ENCODE measurements at regions not wholly inside any gene's neighbourhood (a gene's known extent, or its start where the extent isn't known, plus 50 kb on each side); places are given as distances from the start of the nearest gene placed in this dataset.

- no peak for TF ChIP-seq CTCF (IDR thresholded peaks at IDR 0.05)
- no peak for TF ChIP-seq POLR2A (IDR thresholded peaks at IDR 0.05)
These were observed 541.7 kb upstream of the ANKRD30A start for GRCh38 chr10:36583690-36584089.
